Esophagus muscularis mucosa (tissue), 4 donors: ENCODE measurements at regions not wholly inside any gene's neighbourhood (a gene's known extent, or its start where the extent isn't known, plus 50 kb on each side); places are given as distances from the start of the nearest gene placed in this dataset.

Source experiments
- DNase-seq: peaks from one replicate; pipeline ENCODE4 v3.0.0-alpha.2; 2017; ENCODE audit errors: extremely low spot score
- H3K27ac ChIP-seq, 4 donors: fragments of 200-600 bp; sonication (generic); replicated peaks in 1 of 4; 1 replicate in 3 of 4; 2 replicates in 1 of 4; pipeline ENCODE4 v1.5.1; 2016 to 2019; ENCODE audit warnings: mild to moderate bottlenecking in 1 of 4
- H3K27me3 ChIP-seq, 4 donors: fragments of 200-600 bp; sonication (generic); one replicate each; pipeline versions ENCODE4 v1.5.1 to v1.6.0; 2016 to 2019
- H3K36me3 ChIP-seq, 4 donors: fragments of 200-600 bp; sonication (generic); one replicate each; pipeline ENCODE4 v1.5.1; 2016 to 2019
- H3K4me1 ChIP-seq, 4 donors: fragments of 200-600 bp; sonication (generic); one replicate each; pipeline ENCODE4 v1.5.1; 2016 to 2019
- H3K4me3 ChIP-seq, 4 donors: fragments of 200-600 bp; sonication (generic); 1 replicate in 2 of 4; 2 replicates in 2 of 4; pipeline ENCODE4 v1.5.1; 2016 to 2019; ENCODE audit warnings: mild to moderate bottlenecking in 4 of 4, moderate library complexity in 1 of 4
- H3K9me3 ChIP-seq, 4 donors: fragments of 200-600 bp; sonication (generic); 1 replicate in 3 of 4; 2 replicates in 1 of 4; pipeline ENCODE4 v1.5.1; 2016 to 2019
- EP300 ChIP-seq: sonication (generic); formaldehyde crosslinking; IDR thresholded peaks from one replicate; pipeline ENCODE4 v1.6.1; 2017; ENCODE audit warnings: antibody characterized with exemption
- POLR2A ChIP-seq: fragments of 450-650 bp; IDR thresholded peaks from one replicate; pipeline ENCODE4 v1.6.1; 2017; ENCODE audit warnings: antibody characterized with exemption, moderate library complexity, mild to moderate bottlenecking, low read depth
- POLR2AphosphoS5 ChIP-seq, 2 donors: sonication (generic); formaldehyde crosslinking; IDR thresholded peaks; one replicate each; pipeline ENCODE4 v1.6.1; 2017; ENCODE audit warnings: antibody characterized with exemption in 2 of 2
- WGBS: methylation state at CpG from one replicate; pipeline ENCODE4 v1.1.5; 2018; 5-methylcytosine and 5-hydroxymethylcytosine counted together
- intact Hi-C: fragments of 100-400 bp; cut with DNase I; formaldehyde crosslinking; loops from one replicate; pipeline ENCODE4 v1.15.1; 2023
- TF ChIP-seq, protein P1 (sequence below), 3 experiments: fragments of 200-600 bp in 2 of 3; fragments of 450-650 bp in 1 of 3; sonication (generic) in 2 of 3; IDR thresholded peaks; one replicate each; pipeline ENCODE4 v1.5.1; 2017 to 2019; ENCODE audit warnings: antibody characterized with exemption in 3 of 3, mild to moderate bottlenecking in 2 of 3, moderate library complexity in 1 of 3

GRCh38 chr22:48676266-48677167 is 1151.2 kb downstream of the BRD1 start:
- no peak overlapping the region for H3K4me3 ChIP-seq
- H3K9me3 ChIP-seq, result peaks cover 0 to 27% (median 21%) of the 10 kb centered on the region in 4 donors
- H3K36me3 ChIP-seq, result no peaks in the 10 kb centered on the region
- intact Hi-C loops, result no loop called here
- H3K4me1 ChIP-seq, result no peaks in the 10 kb centered on the region
- TF ChIP-seq, protein P1, sequence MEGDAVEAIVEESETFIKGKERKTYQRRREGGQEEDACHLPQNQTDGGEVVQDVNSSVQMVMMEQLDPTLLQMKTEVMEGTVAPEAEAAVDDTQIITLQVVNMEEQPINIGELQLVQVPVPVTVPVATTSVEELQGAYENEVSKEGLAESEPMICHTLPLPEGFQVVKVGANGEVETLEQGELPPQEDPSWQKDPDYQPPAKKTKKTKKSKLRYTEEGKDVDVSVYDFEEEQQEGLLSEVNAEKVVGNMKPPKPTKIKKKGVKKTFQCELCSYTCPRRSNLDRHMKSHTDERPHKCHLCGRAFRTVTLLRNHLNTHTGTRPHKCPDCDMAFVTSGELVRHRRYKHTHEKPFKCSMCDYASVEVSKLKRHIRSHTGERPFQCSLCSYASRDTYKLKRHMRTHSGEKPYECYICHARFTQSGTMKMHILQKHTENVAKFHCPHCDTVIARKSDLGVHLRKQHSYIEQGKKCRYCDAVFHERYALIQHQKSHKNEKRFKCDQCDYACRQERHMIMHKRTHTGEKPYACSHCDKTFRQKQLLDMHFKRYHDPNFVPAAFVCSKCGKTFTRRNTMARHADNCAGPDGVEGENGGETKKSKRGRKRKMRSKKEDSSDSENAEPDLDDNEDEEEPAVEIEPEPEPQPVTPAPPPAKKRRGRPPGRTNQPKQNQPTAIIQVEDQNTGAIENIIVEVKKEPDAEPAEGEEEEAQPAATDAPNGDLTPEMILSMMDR (IDR thresholded peaks at IDR 0.05), result no peak
- TF ChIP-seq POLR2A (no peak), POLR2AphosphoS5 (IDR thresholded peaks at IDR 0.05) (no peak), EP300 (no peak)
- peaks cover 0 to 8% (median 0%) of the 10 kb centered on the region in 4 donors for H3K27me3 ChIP-seq
- no peak for DNase-seq
- H3K27ac ChIP-seq, result no peak overlapping the region
- 89% methylated on average over 7 of the region's 15 CpGs for WGBS

DNA sequence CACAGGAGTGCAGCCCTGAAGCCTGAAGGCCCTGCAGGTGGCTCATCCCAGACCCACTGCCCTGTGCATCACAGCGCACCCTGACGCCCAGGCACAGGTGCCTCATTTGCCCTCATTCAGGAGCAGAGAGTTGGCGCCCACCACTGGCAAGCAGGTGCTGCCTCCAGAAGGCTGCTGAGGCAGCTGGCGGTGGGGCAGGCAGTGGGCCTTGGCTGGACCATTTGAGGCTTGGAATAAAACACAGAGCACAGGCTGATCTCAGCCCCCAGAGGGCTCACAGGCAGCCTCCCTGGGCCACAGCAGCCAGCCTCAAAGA is 1151.9 kb downstream of the BRD1 start:
- intact Hi-C loops, result no loop called here
- peaks cover 0 to 6% (median 0%) of the 10 kb centered on the region in 4 donors for H3K27me3 ChIP-seq
- H3K4me1 ChIP-seq, result no peaks in the 10 kb centered on the region
- TF ChIP-seq POLR2A (no peak), EP300 (no peak), POLR2AphosphoS5 (IDR thresholded peaks at IDR 0.05) (no peak)
- TF ChIP-seq, protein P1 (IDR thresholded peaks at IDR 0.05), result no peak
- DNase-seq, result no peak
- H3K9me3 ChIP-seq, result peaks cover 0 to 33% (median 25%) of the 10 kb centered on the region in 4 donors
- no peak overlapping the region for H3K4me3 ChIP-seq
- 100% methylated on average over 2 of the region's 4 CpGs for WGBS
- no peaks in the 10 kb centered on the region for H3K36me3 ChIP-seq
- no peak overlapping the region for H3K27ac ChIP-seq

- no peak for TF ChIP-seq EP300
- TF ChIP-seq, protein P1 (IDR thresholded peaks at IDR 0.05), result no peak
- no peak for TF ChIP-seq POLR2AphosphoS5 (IDR thresholded peaks at IDR 0.05)
- no peak for TF ChIP-seq POLR2A
- no peak for DNase-seq
- Histone ChIP-seq H3K27me3 (peaks cover 0 to 2% (median 0%) of the 10 kb centered on the region in 4 donors), H3K4me1 (no peaks in the 10 kb centered on the region), H3K4me3 (no peak overlapping the region), H3K27ac (no peak overlapping the region), H3K36me3 (no peaks in the 10 kb centered on the region), H3K9me3 (peaks cover 0 to 33% (median 25%) of the 10 kb centered on the region in 4 donors)
- intact Hi-C loops, result no loop called here
- WGBS, result 88% methylated on average over 7 of the region's 15 CpGs
These were observed 1152.4 kb downstream of the BRD1 start for GRCh38 chr22:48675141-48675829.

DNA sequence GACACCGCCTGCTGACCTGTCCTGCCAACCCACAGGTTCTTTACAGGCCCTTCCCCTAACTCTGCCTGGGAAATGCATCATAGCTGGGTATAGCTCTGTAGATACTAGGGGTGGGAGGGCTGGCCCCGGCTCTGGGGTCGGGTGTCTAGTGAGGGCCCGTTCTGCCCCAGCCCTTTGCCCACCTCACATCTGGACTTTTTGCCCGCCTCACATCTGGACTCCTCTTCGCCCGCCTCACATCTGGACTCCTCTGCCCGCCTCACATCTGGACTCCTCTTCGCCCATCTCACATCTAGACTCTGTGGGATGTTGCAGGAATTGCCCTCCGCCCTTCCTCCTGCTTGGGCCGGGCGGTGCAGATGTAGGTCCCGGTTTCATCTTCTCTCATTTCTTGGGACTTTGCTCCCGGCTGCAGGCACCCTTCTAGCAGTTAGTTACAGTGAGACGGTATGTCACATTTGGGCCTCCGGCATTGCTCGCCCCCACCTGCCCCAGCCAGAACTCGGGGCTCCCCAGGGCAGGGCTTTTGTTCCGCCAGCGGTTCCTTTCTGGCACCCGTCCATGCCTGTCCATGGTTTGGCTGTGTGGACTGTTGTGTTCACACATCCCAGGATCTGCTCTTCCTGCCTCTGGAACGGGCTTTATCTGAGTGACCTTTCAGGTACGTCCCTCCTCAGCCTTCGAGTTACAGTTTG is 1153.7 kb downstream of the BRD1 start:
- Histone ChIP-seq H3K4me3 (no peak overlapping the region), H3K36me3 (no peaks in the 10 kb centered on the region), H3K9me3 (peaks cover 0 to 33% (median 25%) of the 10 kb centered on the region in 4 donors), H3K4me1 (no peaks in the 10 kb centered on the region), H3K27me3 (peaks cover 0 to 14% (median 0%) of the 10 kb centered on the region in 4 donors), H3K27ac (no peak overlapping the region)
- intact Hi-C loops, result no loop called here
- 83% methylated on average over 22 of the region's 24 CpGs for WGBS
- TF ChIP-seq POLR2AphosphoS5 (IDR thresholded peaks at IDR 0.05), result no peak
- TF ChIP-seq, protein P1 (IDR thresholded peaks at IDR 0.05), result no peak
- TF ChIP-seq POLR2A, result no peak
- no peak for TF ChIP-seq EP300
- no peak for DNase-seq
